OCI-LY7 (cell line): ENCODE measurements at regions not wholly inside any gene's neighbourhood (a gene's known extent, or its start where the extent isn't known, plus 50 kb on each side); places are given as distances from the start of the nearest gene placed in this dataset.

ENCODE experiments used
- CTCF ChIP-seq: fragments of 200-600 bp; sonication (generic); conservative IDR thresholded peaks from 2 replicates; pipeline ENCODE4 v1.5.1; 2014; ENCODE audit warnings: mild to moderate bottlenecking, antibody characterized with exemption, low read length, moderate library complexity, mixed read lengths
- EZH2phosphoT487 ChIP-seq: fragments of 200-600 bp; sonication (generic); IDR thresholded peaks from 2 replicates; pipeline ENCODE4 v1.6.1; 2018; ENCODE audit warnings: low read depth, borderline replicate concordance, mild to moderate bottlenecking, mixed run types, antibody characterized with exemption, low read length, moderate library complexity, mixed read lengths

- TF ChIP-seq CTCF, result no peak
- TF ChIP-seq EZH2phosphoT487, result no peak
Measured at GRCh38 chr9:28005779-28006178, 432.5 kb upstream of the C9orf72 start.
